Smooth muscle cell (in vitro differentiated cells): ENCODE measurements at regions not wholly inside any gene's neighbourhood (a gene's known extent, or its start where the extent isn't known, plus 50 kb on each side); places are given as distances from the start of the nearest gene placed in this dataset.

ENCODE experiments used
- DNase-seq: peaks from one replicate; lab custom pipeline; 2025; ENCODE audit not compliant: unreplicated experiment; lab: John Stamatoyannopoulos, UW
- H2AFZ ChIP-seq: fragments of 200-600 bp; sonication (generic); 2 replicates; pipeline ENCODE4 v1.6.0; 2016; ENCODE audit warnings: antibody characterized with exemption, low read depth, mild to moderate bottlenecking
- H3F3A ChIP-seq: fragments of 200-600 bp; sonication (generic); 2 replicates; pipeline ENCODE4 v1.6.0; 2017; ENCODE audit warnings: antibody characterized with exemption, low read depth
- H3K27ac ChIP-seq: fragments of 200-600 bp; sonication (generic); 2 replicates; pipeline ENCODE4 v1.5.1; 2016; ENCODE audit warnings: low read depth, mild to moderate bottlenecking
- H3K27me3 ChIP-seq: fragments of 200-600 bp; sonication (generic); 2 replicates; pipeline ENCODE4 v1.6.1; 2016; ENCODE audit warnings: low read depth, mild to moderate bottlenecking
- H3K36me3 ChIP-seq: fragments of 200-600 bp; sonication (generic); 2 replicates; pipeline ENCODE4 v1.5.1; 2016; ENCODE audit warnings: low read depth
- H3K4me1 ChIP-seq: fragments of 200-600 bp; sonication (generic); 2 replicates; pipeline ENCODE4 v1.5.1; 2016; ENCODE audit warnings: low read depth
- H3K4me2 ChIP-seq: fragments of 200-600 bp; sonication (generic); 2 replicates; pipeline ENCODE4 v1.6.0; 2016; ENCODE audit warnings: mild to moderate bottlenecking
- H3K4me3 ChIP-seq: fragments of 200-600 bp; sonication (generic); 2 replicates; pipeline ENCODE4 v1.5.1; 2016; ENCODE audit warnings: mild to moderate bottlenecking
- H3K79me2 ChIP-seq: fragments of 200-600 bp; sonication (generic); 2 replicates; pipeline ENCODE4 v1.6.0; 2016; ENCODE audit warnings: low read depth, mild to moderate bottlenecking
- H3K9ac ChIP-seq: fragments of 200-600 bp; sonication (generic); 2 replicates; pipeline ENCODE4 v1.6.0; 2016; ENCODE audit warnings: low read depth
- H3K9me3 ChIP-seq: fragments of 200-600 bp; sonication (generic); replicated peaks from 2 replicates; pipeline ENCODE4 v1.5.1; 2016; ENCODE audit warnings: low read depth
- H4K20me1 ChIP-seq: fragments of 200-600 bp; sonication (generic); 2 replicates; pipeline ENCODE4 v1.6.0; 2016; ENCODE audit warnings: low read depth
- CTCF ChIP-seq: fragments of 200-600 bp; sonication (generic); IDR thresholded peaks from 2 replicates; pipeline ENCODE4 v1.5.1; 2017; ENCODE audit warnings: borderline replicate concordance, mild to moderate bottlenecking, antibody characterized with exemption; ENCODE audit not compliant: insufficient read depth, poor library complexity, severe bottlenecking
- WGBS: methylation state at CpG from one replicate; pipeline ENCODE4 v1.1.7; 2016; ENCODE audit warnings: low lambda C conversion rate; 5-methylcytosine and 5-hydroxymethylcytosine counted together

- H3K27ac ChIP-seq, result no peak overlapping the region
- no peaks in the 10 kb centered on the region for H3K36me3 ChIP-seq
- no peak overlapping the region for H3K4me3 ChIP-seq
- WGBS, result 75% methylated on average over 3 of the region's 3 CpGs
- no peaks in the 10 kb centered on the region for H3F3A ChIP-seq
- no peak for DNase-seq
- no peaks in the 10 kb centered on the region for H3K4me1 ChIP-seq
- no peak overlapping the region for H3K9ac ChIP-seq
- no peaks in the 10 kb centered on the region for H3K27me3 ChIP-seq
- no peak overlapping the region for H3K4me2 ChIP-seq
- H3K9me3 ChIP-seq, result no peaks in the 10 kb centered on the region
- H4K20me1 ChIP-seq, result no peaks in the 10 kb centered on the region
- H2AFZ ChIP-seq, result no peak overlapping the region
- no peaks in the 10 kb centered on the region for H3K79me2 ChIP-seq
- no peak for TF ChIP-seq CTCF
Observed at GRCh38 chrX:13902406-13902805, 85.5 kb upstream of the GPM6B start.

- Histone ChIP-seq H3F3A (no peaks in the 10 kb centered on the region), H4K20me1 (no peaks in the 10 kb centered on the region), H3K4me2 (no peak overlapping the region), H3K9me3 (no peaks in the 10 kb centered on the region), H3K4me1 (no peaks in the 10 kb centered on the region), H2AFZ (no peak overlapping the region), H3K79me2 (no peaks in the 10 kb centered on the region), H3K27ac (no peak overlapping the region), H3K9ac (no peak overlapping the region), H3K4me3 (no peak overlapping the region), H3K27me3 (no peaks in the 10 kb centered on the region), H3K36me3 (no peaks in the 10 kb centered on the region)
- no peak for TF ChIP-seq CTCF
- no peak for DNase-seq
- WGBS, result 81% methylated on average over 2 of the region's 2 CpGs
Observed at GRCh38 chrX:13901354-13901753, 84.5 kb upstream of the GPM6B start.

GRCh38 chrX:13900351-13900750 is 83.5 kb upstream of the GPM6B start:
- Histone ChIP-seq H3K9ac (no peak overlapping the region), H3K79me2 (no peaks in the 10 kb centered on the region), H3K36me3 (no peaks in the 10 kb centered on the region), H4K20me1 (no peaks in the 10 kb centered on the region), H3K27ac (no peak overlapping the region), H3K9me3 (no peaks in the 10 kb centered on the region), H3F3A (no peaks in the 10 kb centered on the region), H3K4me2 (no peak overlapping the region), H3K4me3 (no peak overlapping the region), H3K27me3 (no peaks in the 10 kb centered on the region), H3K4me1 (no peaks in the 10 kb centered on the region), H2AFZ (no peak overlapping the region)
- 73% methylated on average over 10 of the region's 10 CpGs for WGBS
- TF ChIP-seq CTCF, result no peak
- DNase-seq, result no peak

GRCh38 chrX:13899607-13900006 is 82.7 kb upstream of the GPM6B start:
- no peak overlapping the region for H3K4me2 ChIP-seq
- TF ChIP-seq CTCF, result no peak
- no peaks in the 10 kb centered on the region for H3F3A ChIP-seq
- no peaks in the 10 kb centered on the region for H3K9me3 ChIP-seq
- H3K79me2 ChIP-seq, result no peaks in the 10 kb centered on the region
- no peaks in the 10 kb centered on the region for H4K20me1 ChIP-seq
- no peak overlapping the region for H3K27ac ChIP-seq
- H3K4me1 ChIP-seq, result no peaks in the 10 kb centered on the region
- no peak overlapping the region for H2AFZ ChIP-seq
- no peaks in the 10 kb centered on the region for H3K36me3 ChIP-seq
- 69% methylated on average over 6 of the region's 6 CpGs for WGBS
- DNase-seq, result no peak
- H3K27me3 ChIP-seq, result no peaks in the 10 kb centered on the region
- H3K9ac ChIP-seq, result no peak overlapping the region
- no peak overlapping the region for H3K4me3 ChIP-seq
